DND-41 (cell line): ENCODE measurements at regions not wholly inside any gene's neighbourhood (a gene's known extent, or its start where the extent isn't known, plus 50 kb on each side); places are given as distances from the start of the nearest gene placed in this dataset.

ENCODE experiments used
- EZH2 ChIP-seq: IDR thresholded peaks from 3 replicates; pipeline ENCODE4 v1.6.1; 2012; ENCODE audit warnings: borderline replicate concordance, low read depth, mild to moderate bottlenecking, moderate library complexity, low read length, inconsistent platforms; ENCODE audit not compliant: severe bottlenecking
- TF ChIP-seq, protein P1 (sequence below): IDR thresholded peaks from 2 replicates; pipeline ENCODE4 v1.5.1; 2012; ENCODE audit warnings: borderline replicate concordance, low read length, moderate library complexity, mild to moderate bottlenecking; ENCODE audit not compliant: poor library complexity, severe bottlenecking; ENCODE audit errors: extremely low read depth

DNA sequence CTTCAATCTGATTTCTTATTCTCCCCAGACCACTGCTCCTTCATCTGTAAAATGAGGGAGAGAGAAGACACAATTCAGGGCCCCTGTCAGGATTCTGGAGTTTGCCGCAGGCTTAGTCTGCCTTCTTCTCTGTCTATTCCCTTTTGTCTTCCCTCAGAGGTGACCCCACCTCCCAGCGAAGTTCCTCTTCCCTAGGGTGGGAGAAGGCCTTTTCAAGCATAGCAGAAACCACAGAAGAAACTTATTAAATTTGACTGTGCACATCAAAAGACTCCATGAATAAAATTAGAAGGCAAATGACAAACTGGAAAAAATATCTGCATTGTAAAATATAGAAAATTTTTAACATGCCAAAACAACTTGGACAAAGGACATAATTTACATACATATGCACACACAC lies 148.8 kb downstream of the HNRNPD start:
- TF ChIP-seq, protein P1, sequence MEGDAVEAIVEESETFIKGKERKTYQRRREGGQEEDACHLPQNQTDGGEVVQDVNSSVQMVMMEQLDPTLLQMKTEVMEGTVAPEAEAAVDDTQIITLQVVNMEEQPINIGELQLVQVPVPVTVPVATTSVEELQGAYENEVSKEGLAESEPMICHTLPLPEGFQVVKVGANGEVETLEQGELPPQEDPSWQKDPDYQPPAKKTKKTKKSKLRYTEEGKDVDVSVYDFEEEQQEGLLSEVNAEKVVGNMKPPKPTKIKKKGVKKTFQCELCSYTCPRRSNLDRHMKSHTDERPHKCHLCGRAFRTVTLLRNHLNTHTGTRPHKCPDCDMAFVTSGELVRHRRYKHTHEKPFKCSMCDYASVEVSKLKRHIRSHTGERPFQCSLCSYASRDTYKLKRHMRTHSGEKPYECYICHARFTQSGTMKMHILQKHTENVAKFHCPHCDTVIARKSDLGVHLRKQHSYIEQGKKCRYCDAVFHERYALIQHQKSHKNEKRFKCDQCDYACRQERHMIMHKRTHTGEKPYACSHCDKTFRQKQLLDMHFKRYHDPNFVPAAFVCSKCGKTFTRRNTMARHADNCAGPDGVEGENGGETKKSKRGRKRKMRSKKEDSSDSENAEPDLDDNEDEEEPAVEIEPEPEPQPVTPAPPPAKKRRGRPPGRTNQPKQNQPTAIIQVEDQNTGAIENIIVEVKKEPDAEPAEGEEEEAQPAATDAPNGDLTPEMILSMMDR, result no peak
- no peak for TF ChIP-seq EZH2
